RKO (cell line): ENCODE measurements at regions not wholly inside any gene's neighbourhood (a gene's known extent, or its start where the extent isn't known, plus 50 kb on each side); places are given as distances from the start of the nearest gene placed in this dataset.

ENCODE experiments used
- DNase-seq: peaks from one replicate; pipeline ENCODE4 v3.0.0-alpha.2; 2016; ENCODE audit warnings: low spot score

- DNase-seq: no peak
Measured at GRCh38 chr6:79305020-79305419, 70.5 kb upstream of the HMGN3 start.

- no peak for DNase-seq
Measured at GRCh38 chr6:79302341-79302740, 67.9 kb upstream of the HMGN3 start.

GRCh38 chr6:79301290-79301689 is 66.8 kb upstream of the HMGN3 start:
- no peak for DNase-seq

DNA sequence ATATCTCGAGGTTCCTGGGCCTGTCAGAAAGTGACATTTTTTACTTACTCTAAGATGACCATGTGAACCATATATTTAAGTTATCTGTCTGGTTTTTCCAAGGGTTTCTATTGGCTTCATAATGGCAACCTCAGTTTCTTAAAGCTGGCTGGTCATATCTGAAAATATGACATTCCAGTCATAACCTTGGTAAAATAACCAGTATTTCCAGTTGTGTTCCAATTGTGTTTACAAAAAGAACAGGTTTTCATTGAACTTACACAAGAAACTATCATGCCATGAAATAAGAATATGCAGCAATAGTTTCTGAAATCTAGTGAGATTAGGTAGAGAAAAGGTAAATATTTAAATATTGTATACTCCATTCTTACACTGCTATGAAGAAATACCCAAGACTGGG is 61.7 kb upstream of the HMGN3 start:
- no peak for DNase-seq
